HG02885 (cell line): ENCODE measurements at regions not wholly inside any gene's neighbourhood (a gene's known extent, or its start where the extent isn't known, plus 50 kb on each side); places are given as distances from the start of the nearest gene placed in this dataset.

Experiments
- ATAC-seq: cut with Tn5 transposase; IDR thresholded peaks from one replicate; pipeline ENCODE4 v1.9.1; 2021; ENCODE audit warnings: mild to moderate bottlenecking; ENCODE audit not compliant: unreplicated experiment, poor library complexity

GRCh38 chr10:71134732-71135211 lies 77.6 kb upstream of the UNC5B start:
- no peak for ATAC-seq

GRCh38 chr10:71135236-71135635 lies 77.1 kb upstream of the UNC5B start:
- ATAC-seq, result no peak

GRCh38 chr10:71136036-71136721 lies 76.2 kb upstream of the UNC5B start:
- no peak for ATAC-seq

GRCh38 chr10:71137701-71138100 lies 74.7 kb upstream of the UNC5B start:
- ATAC-seq, result no peak

GRCh38 chr10:71138166-71138830 lies 74.1 kb upstream of the UNC5B start:
- no peak for ATAC-seq

GRCh38 chr10:71141528-71141927 lies 70.8 kb upstream of the UNC5B start:
- ATAC-seq, result no peak

- ATAC-seq, result no peak
Observed at GRCh38 chr10:71143170-71143569, 69.2 kb upstream of the UNC5B start.

- ATAC-seq, result no peak
Observed at GRCh38 chr10:71143610-71144009, 68.8 kb upstream of the UNC5B start.

- ATAC-seq, result no peak
Observed at GRCh38 chr10:71144824-71145223, 67.5 kb upstream of the UNC5B start.

GRCh38 chr10:71145352-71145945 lies 66.9 kb upstream of the UNC5B start:
- ATAC-seq, result no peak

GRCh38 chr10:71150796-71151195 lies 61.6 kb upstream of the UNC5B start:
- no peak for ATAC-seq

GRCh38 chr10:71152043-71152442 lies 60.3 kb upstream of the UNC5B start:
- no peak for ATAC-seq

- no peak for ATAC-seq
Observed at GRCh38 chr10:71156436-71156835, 55.9 kb upstream of the UNC5B start.

- no peak for ATAC-seq
Observed at GRCh38 chr10:71157435-71157834, 54.9 kb upstream of the UNC5B start.

- ATAC-seq, result no peak
Observed at GRCh38 chr10:71158251-71158650, 54.1 kb upstream of the UNC5B start.

- ATAC-seq, result no peak
Observed at GRCh38 chr10:71158902-71159301, 53.5 kb upstream of the UNC5B start.

GRCh38 chr10:71159892-71160291 lies 52.5 kb upstream of the UNC5B start:
- no peak for ATAC-seq

- no peak for ATAC-seq
Observed at GRCh38 chr10:71161425-71161824, 50.9 kb upstream of the UNC5B start.
